ENCODE measurements at regions not wholly inside any gene's neighbourhood (a gene's known extent, or its start where the extent isn't known, plus 50 kb on each side); places are given as distances from the start of the nearest gene placed in this dataset.

- no peaks in the 10 kb centered on the region for H3K36me3 Mint-ChIP-seq
- no peaks in the 10 kb centered on the region for H3K27me3 Mint-ChIP-seq
- no peaks in the 10 kb centered on the region for H3K4me1 Mint-ChIP-seq
- H3K4me3 Mint-ChIP-seq, result no peak overlapping the region
- H3K9me3 Mint-ChIP-seq, result peaks cover 0 to 1% (median 0%) of the 10 kb centered on the region in 3 donors
- no peak overlapping the region for H3K27ac Mint-ChIP-seq
Measured at GRCh38 chr21:25329227-25329825, 278.0 kb downstream of the MRPL39 start.

DNA sequence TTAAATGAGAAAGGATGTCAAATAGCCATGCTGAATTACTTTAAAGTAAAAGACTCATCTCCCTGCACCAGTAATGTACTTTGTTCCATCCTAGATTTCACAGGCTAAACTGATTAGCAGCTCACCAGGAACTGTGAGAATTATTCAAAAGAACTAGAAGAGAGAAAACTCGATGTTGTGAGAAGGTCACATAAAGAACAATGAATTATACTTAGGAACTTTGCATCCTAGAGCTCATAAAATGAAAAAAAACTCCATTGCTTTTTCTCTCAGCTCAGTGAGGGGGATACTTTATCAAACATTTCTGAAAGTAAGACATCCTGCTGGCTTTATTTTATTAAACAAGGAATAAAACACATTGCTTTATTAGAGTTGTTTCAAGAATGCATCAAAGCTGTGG lies 278.5 kb downstream of the MRPL39 start:
- Mint-ChIP-seq H3K4me3 (no peak overlapping the region), H3K4me1 (no peaks in the 10 kb centered on the region), H3K27me3 (no peaks in the 10 kb centered on the region), H3K27ac (no peak overlapping the region), H3K9me3 (no peaks in the 10 kb centered on the region), H3K36me3 (no peaks in the 10 kb centered on the region)

DNA sequence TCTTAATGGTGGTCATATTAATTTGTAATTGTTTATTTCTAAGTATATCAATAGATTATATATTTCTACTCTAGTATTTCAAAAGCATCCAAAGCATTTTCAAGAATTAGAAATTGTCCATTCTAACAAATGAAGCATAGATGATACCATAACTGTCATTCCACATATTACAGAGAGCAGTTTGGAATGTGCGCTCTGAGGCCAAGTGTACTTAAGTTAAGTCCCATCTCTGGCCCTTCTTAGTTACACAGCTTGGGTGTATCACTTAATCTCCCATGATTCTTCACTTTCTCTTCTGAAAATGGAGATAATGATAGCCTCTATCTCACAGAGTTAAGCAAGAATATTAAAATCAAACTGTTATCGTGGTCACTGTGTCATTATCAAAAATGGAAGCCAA lies 281.1 kb downstream of the MRPL39 start:
- Mint-ChIP-seq H3K36me3 (no peaks in the 10 kb centered on the region), H3K4me3 (no peak overlapping the region), H3K9me3 (no peaks in the 10 kb centered on the region), H3K4me1 (no peaks in the 10 kb centered on the region), H3K27me3 (no peaks in the 10 kb centered on the region), H3K27ac (no peak overlapping the region)

- H3K4me1 Mint-ChIP-seq, result no peaks in the 10 kb centered on the region
- H3K4me3 Mint-ChIP-seq, result no peak overlapping the region
- H3K9me3 Mint-ChIP-seq, result no peaks in the 10 kb centered on the region
- no peaks in the 10 kb centered on the region for H3K36me3 Mint-ChIP-seq
- no peak overlapping the region for H3K27ac Mint-ChIP-seq
- no peaks in the 10 kb centered on the region for H3K27me3 Mint-ChIP-seq
Measured at GRCh38 chr21:25324666-25325065, 282.6 kb downstream of the MRPL39 start.

DNA sequence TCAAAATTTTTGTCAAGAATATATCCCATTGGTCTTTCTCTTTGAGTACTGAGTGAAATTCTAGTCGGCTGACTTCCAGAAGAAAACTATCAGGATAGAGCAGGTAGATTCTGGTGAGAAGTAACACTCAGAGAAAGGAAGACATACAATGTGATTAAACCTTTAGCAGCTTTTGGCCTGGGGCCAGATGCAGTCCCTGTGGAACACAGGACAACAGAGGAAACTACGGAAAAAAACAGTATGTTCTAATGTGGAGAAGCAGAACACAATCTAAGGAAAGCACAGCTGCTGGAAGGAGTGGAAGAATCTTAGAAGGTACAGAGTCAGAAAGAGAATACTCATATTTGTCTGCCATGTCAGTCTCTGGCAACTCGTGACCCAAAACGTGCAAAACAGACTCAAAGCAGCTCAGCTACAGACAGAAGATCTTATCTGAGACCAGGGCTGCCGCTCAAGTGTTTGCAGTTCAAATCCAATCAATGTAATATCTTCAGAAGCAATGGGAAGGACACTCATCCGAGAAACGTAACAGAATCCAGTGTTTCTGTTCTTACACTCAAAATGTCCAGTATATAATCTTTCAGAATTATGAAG lies 283.8 kb downstream of the MRPL39 start:
- no peaks in the 10 kb centered on the region for H3K9me3 Mint-ChIP-seq
- no peaks in the 10 kb centered on the region for H3K27me3 Mint-ChIP-seq

GRCh38 chr21:25314247-25314646 lies 293.0 kb downstream of the MRPL39 start:
- peaks cover 3 to 6% (median 5%) of the 10 kb centered on the region in 3 donors for H3K4me1 Mint-ChIP-seq
- H3K4me3 Mint-ChIP-seq, result peak overlapping the region in 1 of 4 donors; percentile 69
- H3K27ac Mint-ChIP-seq, result no peak overlapping the region
- peaks cover 0 to 7% (median 2%) of the 10 kb centered on the region in 3 donors for H3K9me3 Mint-ChIP-seq
- H3K27me3 Mint-ChIP-seq, result no peaks in the 10 kb centered on the region
- no peaks in the 10 kb centered on the region for H3K36me3 Mint-ChIP-seq

More for the DNA sequence above, 283.8 kb downstream of the MRPL39 start:
- no peak overlapping the region for H3K4me3 Mint-ChIP-seq
- H3K4me1 Mint-ChIP-seq, result no peaks in the 10 kb centered on the region
- H3K27ac Mint-ChIP-seq, result no peak overlapping the region
- H3K36me3 Mint-ChIP-seq, result no peaks in the 10 kb centered on the region

DNA sequence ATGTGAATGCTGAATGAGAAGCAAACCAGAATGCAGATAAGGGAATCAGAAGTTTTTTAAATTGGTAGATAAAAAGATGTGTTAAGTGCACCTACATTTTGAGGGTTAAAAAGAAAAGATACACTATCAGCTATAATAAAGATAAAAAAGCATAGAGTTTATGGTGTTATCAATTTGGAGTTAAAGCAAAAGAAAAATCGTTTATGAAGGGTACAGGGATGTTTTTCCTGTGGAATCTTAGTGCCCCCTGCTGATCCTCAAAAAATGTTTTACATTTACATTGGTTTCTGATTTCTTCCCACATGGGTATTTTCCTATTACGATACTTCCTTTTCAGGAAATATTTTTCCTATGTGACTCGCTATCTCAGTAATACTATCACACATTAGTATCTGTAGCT lies 293.5 kb downstream of the MRPL39 start:
- no peaks in the 10 kb centered on the region for H3K36me3 Mint-ChIP-seq
- no peaks in the 10 kb centered on the region for H3K27me3 Mint-ChIP-seq
- H3K27ac Mint-ChIP-seq, result peak overlapping the region in 1 of 3 donors; percentile 25
- peaks cover 0 to 11% (median 5%) of the 10 kb centered on the region in 3 donors for H3K9me3 Mint-ChIP-seq
- peak overlapping the region in 3 of 4 donors; percentile 18 to 69 (median 18) for H3K4me3 Mint-ChIP-seq
- H3K4me1 Mint-ChIP-seq, result peaks cover 3 to 6% (median 5%) of the 10 kb centered on the region in 3 donors

DNA sequence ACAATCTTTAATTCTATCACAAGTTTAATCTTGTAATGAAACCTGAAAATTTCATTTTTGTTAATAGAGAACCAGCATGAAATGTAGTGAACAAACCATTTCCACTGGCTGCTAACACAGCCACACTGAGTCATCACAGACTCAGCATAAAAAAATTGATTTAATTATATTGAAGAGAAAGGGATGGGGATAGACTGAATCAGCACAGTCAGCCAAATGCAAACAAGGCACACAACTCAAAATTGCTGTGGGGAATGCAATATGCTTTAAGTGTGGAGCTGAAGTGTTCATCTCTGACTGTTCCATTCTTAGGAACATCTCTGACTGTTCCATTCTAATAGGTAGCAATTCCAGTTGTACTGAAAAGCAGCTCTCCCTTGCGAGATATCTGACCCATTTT lies 299.8 kb downstream of the MRPL39 start:
- no peaks in the 10 kb centered on the region for H3K4me1 Mint-ChIP-seq
- no peaks in the 10 kb centered on the region for H3K27me3 Mint-ChIP-seq
- H3K4me3 Mint-ChIP-seq, result no peak overlapping the region
- H3K36me3 Mint-ChIP-seq, result peaks cover 5% of the 10 kb centered on the region
- H3K27ac Mint-ChIP-seq, result no peak overlapping the region
- H3K9me3 Mint-ChIP-seq, result peaks cover 1 to 11% (median 7%) of the 10 kb centered on the region in 3 donors

- Mint-ChIP-seq H3K27ac (no peak overlapping the region), H3K36me3 (peaks cover 5% of the 10 kb centered on the region), H3K4me3 (no peak overlapping the region), H3K27me3 (no peaks in the 10 kb centered on the region), H3K4me1 (peaks cover 11 to 23% (median 21%) of the 10 kb centered on the region in 3 donors), H3K9me3 (peaks cover 1 to 5% (median 3%) of the 10 kb centered on the region in 3 donors)
Measured at GRCh38 chr21:25304611-25305010, 302.7 kb downstream of the MRPL39 start.

GRCh38 chr21:25300632-25301031 lies 306.6 kb downstream of the MRPL39 start:
- Mint-ChIP-seq H3K4me3 (peak overlapping the region in 2 of 4 donors; percentile 48 to 82), H3K27me3 (no peaks in the 10 kb centered on the region), H3K4me1 (peaks cover 31 to 45% (median 40%) of the 10 kb centered on the region in 3 donors), H3K27ac (no peak overlapping the region), H3K36me3 (peaks cover 1% of the 10 kb centered on the region), H3K9me3 (no peaks in the 10 kb centered on the region)

- Mint-ChIP-seq H3K27ac (no peak overlapping the region), H3K4me1 (peaks cover 31 to 45% (median 40%) of the 10 kb centered on the region in 3 donors), H3K4me3 (peak overlapping the region in 2 of 4 donors; percentile 14 to 43), H3K9me3 (peaks cover 0 to 3% (median 0%) of the 10 kb centered on the region in 3 donors), H3K27me3 (no peaks in the 10 kb centered on the region), H3K36me3 (no peaks in the 10 kb centered on the region)
Measured at GRCh38 chr21:25298512-25299491, 308.5 kb downstream of the MRPL39 start.

GRCh38 chr21:25297117-25297516 lies 310.2 kb downstream of the MRPL39 start:
- Mint-ChIP-seq H3K27me3 (no peaks in the 10 kb centered on the region), H3K4me1 (peaks cover 31 to 45% (median 38%) of the 10 kb centered on the region in 3 donors), H3K27ac (no peak overlapping the region), H3K36me3 (no peaks in the 10 kb centered on the region), H3K9me3 (peaks cover 0 to 4% (median 3%) of the 10 kb centered on the region in 3 donors), H3K4me3 (no peak overlapping the region)

DNA sequence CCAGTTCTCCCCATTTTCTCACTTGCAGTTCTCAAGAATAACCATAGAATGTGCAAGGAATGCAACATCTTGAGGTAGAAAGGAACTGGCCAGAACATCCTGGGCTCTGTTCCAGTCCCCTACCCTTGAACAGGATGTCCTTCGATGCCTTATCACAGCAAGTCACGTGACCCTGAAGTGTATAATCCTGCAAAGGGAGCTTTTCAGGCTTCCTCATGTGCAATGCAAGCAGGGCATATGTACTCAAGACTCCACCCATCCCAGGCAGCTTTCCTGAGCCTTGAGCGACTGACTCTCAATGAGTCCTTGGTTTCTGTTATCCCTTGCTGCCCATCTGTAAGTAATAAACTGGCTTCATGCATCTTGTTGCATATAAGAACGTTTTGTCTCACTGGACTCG lies 311.0 kb downstream of the MRPL39 start:
- Mint-ChIP-seq H3K4me3 (no peak overlapping the region), H3K27me3 (no peaks in the 10 kb centered on the region), H3K9me3 (peaks cover 0 to 4% (median 3%) of the 10 kb centered on the region in 3 donors), H3K4me1 (peaks cover 28 to 39% (median 33%) of the 10 kb centered on the region in 3 donors), H3K27ac (peak overlapping the region in 1 of 3 donors; percentile 17), H3K36me3 (no peaks in the 10 kb centered on the region)

- Mint-ChIP-seq H3K27ac (no peak overlapping the region), H3K4me1 (peaks cover 0 to 4% (median 2%) of the 10 kb centered on the region in 3 donors), H3K27me3 (no peaks in the 10 kb centered on the region), H3K9me3 (peaks cover 0 to 6% (median 3%) of the 10 kb centered on the region in 3 donors), H3K36me3 (no peaks in the 10 kb centered on the region), H3K4me3 (peak overlapping the region in 1 of 4 donors; percentile 1)
Measured at GRCh38 chr21:25292396-25292795, 314.9 kb downstream of the MRPL39 start.

DNA sequence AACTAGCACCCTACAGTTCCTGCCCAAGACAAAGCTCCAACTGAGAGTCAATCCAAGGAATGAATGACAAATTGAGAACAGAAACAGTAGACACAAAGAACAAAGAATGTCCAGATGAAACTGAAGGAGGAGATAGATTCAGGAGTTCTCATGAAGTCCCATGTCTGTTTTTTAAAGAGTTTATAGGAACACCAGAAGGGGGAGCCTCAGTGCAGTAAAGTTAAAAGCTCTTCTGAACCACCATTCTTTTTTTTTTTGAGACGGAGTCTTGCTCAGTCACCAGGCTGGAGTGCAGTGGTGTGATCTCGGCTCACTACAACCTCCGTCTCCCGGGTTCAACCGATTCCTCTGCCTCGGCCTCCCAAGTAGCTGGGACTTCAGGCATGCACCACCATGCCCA lies 323.6 kb downstream of the MRPL39 start:
- Mint-ChIP-seq H3K36me3 (peaks cover 5% of the 10 kb centered on the region), H3K9me3 (peaks cover 0 to 4% (median 1%) of the 10 kb centered on the region in 3 donors), H3K4me1 (peaks cover 0 to 6% (median 5%) of the 10 kb centered on the region in 3 donors), H3K27ac (no peak overlapping the region), H3K27me3 (no peaks in the 10 kb centered on the region), H3K4me3 (peak overlapping the region in 1 of 4 donors; percentile 48)

Data from IgD-negative memory B cell (primary cell).